ENCODE measurements at regions not wholly inside any gene's neighbourhood (a gene's known extent, or its start where the extent isn't known, plus 50 kb on each side); places are given as distances from the start of the nearest gene placed in this dataset.

DNA sequence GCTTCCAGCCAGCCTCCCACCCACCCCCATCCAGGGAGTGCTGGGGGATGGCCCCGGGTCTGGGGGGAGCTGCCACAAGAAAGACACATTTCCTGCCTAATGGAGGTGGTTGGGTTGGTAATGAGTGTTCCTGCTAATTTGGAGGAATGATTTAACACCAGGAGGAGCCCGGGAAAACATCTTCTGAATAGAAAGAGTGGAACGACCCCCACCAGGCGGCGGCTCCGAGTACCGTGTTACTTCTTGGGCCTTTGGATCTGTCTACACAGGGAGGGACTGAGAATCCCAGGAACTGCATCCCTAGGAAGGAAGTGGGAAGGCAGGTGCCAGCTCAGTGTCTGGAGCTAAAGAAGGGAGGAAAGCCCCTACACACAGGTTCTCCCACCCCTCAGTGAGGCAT, 64.6 kb downstream of the TSPAN17 start:
- no peaks in the 10 kb centered on the region for H3K9me3 ChIP-seq (ENCODE audit: control insufficient read depth, insufficient read depth, low read depth, low read length)
- H3K27ac ChIP-seq (ENCODE audit: low read length) = no peak overlapping the region
- TF ChIP-seq TCF7L2 (IDR thresholded peaks at IDR 0.05; ENCODE audit: low read depth, low read length) (no peak), POLR2AphosphoS5 (IDR thresholded peaks at IDR 0.05; ENCODE audit: low read depth, low read length) (no peak), SIN3A (IDR thresholded peaks at IDR 0.05; ENCODE audit: borderline replicate concordance, insufficient read depth, low read depth, low read length) (no peak)
- TF ChIP-seq, protein P1, sequence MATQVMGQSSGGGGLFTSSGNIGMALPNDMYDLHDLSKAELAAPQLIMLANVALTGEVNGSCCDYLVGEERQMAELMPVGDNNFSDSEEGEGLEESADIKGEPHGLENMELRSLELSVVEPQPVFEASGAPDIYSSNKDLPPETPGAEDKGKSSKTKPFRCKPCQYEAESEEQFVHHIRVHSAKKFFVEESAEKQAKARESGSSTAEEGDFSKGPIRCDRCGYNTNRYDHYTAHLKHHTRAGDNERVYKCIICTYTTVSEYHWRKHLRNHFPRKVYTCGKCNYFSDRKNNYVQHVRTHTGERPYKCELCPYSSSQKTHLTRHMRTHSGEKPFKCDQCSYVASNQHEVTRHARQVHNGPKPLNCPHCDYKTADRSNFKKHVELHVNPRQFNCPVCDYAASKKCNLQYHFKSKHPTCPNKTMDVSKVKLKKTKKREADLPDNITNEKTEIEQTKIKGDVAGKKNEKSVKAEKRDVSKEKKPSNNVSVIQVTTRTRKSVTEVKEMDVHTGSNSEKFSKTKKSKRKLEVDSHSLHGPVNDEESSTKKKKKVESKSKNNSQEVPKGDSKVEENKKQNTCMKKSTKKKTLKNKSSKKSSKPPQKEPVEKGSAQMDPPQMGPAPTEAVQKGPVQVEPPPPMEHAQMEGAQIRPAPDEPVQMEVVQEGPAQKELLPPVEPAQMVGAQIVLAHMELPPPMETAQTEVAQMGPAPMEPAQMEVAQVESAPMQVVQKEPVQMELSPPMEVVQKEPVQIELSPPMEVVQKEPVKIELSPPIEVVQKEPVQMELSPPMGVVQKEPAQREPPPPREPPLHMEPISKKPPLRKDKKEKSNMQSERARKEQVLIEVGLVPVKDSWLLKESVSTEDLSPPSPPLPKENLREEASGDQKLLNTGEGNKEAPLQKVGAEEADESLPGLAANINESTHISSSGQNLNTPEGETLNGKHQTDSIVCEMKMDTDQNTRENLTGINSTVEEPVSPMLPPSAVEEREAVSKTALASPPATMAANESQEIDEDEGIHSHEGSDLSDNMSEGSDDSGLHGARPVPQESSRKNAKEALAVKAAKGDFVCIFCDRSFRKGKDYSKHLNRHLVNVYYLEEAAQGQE (IDR thresholded peaks at IDR 0.05; ENCODE audit: insufficient read depth in 1 of 2, low read depth in 2 of 2, low read length in 1 of 2) = no peak
- TF ChIP-seq, protein P2, sequence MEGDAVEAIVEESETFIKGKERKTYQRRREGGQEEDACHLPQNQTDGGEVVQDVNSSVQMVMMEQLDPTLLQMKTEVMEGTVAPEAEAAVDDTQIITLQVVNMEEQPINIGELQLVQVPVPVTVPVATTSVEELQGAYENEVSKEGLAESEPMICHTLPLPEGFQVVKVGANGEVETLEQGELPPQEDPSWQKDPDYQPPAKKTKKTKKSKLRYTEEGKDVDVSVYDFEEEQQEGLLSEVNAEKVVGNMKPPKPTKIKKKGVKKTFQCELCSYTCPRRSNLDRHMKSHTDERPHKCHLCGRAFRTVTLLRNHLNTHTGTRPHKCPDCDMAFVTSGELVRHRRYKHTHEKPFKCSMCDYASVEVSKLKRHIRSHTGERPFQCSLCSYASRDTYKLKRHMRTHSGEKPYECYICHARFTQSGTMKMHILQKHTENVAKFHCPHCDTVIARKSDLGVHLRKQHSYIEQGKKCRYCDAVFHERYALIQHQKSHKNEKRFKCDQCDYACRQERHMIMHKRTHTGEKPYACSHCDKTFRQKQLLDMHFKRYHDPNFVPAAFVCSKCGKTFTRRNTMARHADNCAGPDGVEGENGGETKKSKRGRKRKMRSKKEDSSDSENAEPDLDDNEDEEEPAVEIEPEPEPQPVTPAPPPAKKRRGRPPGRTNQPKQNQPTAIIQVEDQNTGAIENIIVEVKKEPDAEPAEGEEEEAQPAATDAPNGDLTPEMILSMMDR (IDR thresholded peaks at IDR 0.05) = no peak
- DNase-seq (ENCODE audit: low read depth, low spot score) (no peak), ATAC-seq (no peak)
- no peaks in the 10 kb centered on the region for H3K4me1 ChIP-seq (ENCODE audit: control insufficient read depth, insufficient read depth, low read length)
- POLR2A ChIA-PET = no interaction called here
- no peak overlapping the region for H3K4me3 ChIP-seq (ENCODE audit: low read depth in 2 of 2, low read length in 2 of 2)
- CTCF ChIA-PET = no interaction called here
- in situ Hi-C loops (cut with HindIII; ENCODE audit: low pct_unique_long_range_greater_than_20kb, low sequenced_read_pairs) (no loop called here), intact Hi-C loops (cut with micrococcal nuclease; ENCODE audit: unreplicated experiment) (no loop called here)
- no TSS peak for BruUV-seq (replicated peaks)
- H3K27me3 ChIP-seq (ENCODE audit: control insufficient read depth, insufficient read depth, low read length) = peaks cover 6% of the 10 kb centered on the region
- no peaks in the 10 kb centered on the region for H3K36me3 ChIP-seq (ENCODE audit: control insufficient read depth, insufficient read depth, low read length)

DNA sequence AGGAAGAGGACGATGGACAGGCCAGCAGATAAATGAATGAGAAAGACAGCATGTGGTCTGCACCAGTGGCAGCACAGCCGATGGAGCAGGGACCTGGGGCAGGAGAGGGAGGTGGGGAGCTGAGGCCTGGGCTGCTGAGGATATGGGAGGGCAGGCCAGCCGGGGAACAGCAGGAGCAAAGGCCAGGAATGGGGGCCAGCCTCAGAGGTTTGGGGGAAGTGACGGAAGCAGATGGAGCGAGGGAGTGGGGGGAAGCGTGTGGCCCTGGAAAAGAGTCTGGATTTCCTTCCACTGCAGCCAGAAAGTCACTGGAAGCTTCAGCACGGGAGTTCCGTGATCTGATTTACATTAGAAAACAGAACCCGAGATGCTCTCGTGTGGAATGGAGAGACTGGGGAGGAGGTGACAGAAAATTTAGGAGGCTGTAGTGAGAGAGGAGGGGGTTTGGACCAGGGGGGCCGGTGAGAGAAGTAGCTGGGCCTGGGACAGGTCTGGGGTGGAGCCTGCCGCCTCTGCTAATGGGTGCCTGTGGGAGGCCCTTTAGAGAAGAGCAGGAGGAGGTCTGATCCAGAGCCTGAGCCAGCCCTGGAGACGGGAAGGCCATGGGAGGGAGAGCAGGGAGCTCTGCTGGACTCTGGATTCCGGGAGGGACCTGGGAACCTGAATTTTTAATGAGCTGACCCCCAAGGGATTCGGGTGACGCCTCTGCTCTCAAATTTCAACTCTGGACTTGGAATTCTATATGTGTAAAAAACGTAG, 65.4 kb downstream of the TSPAN17 start:
- H3K27ac ChIP-seq (ENCODE audit: low read length) = no peak overlapping the region
- POLR2A ChIA-PET = no interaction called here
- peaks cover 6% of the 10 kb centered on the region for H3K27me3 ChIP-seq (ENCODE audit: control insufficient read depth, insufficient read depth, low read length)
- no peaks in the 10 kb centered on the region for H3K36me3 ChIP-seq (ENCODE audit: control insufficient read depth, insufficient read depth, low read length)
- in situ Hi-C loops (cut with HindIII; ENCODE audit: low pct_unique_long_range_greater_than_20kb, low sequenced_read_pairs) (no loop called here), intact Hi-C loops (cut with micrococcal nuclease; ENCODE audit: unreplicated experiment) (no loop called here)
- ATAC-seq (no peak), DNase-seq (ENCODE audit: low read depth, low spot score) (no peak)
- H3K4me3 ChIP-seq (ENCODE audit: low read depth in 2 of 2, low read length in 2 of 2) = no peak overlapping the region
- BruUV-seq (replicated peaks) = no TSS peak
- H3K9me3 ChIP-seq (ENCODE audit: control insufficient read depth, insufficient read depth, low read depth, low read length) = no peaks in the 10 kb centered on the region
- H3K4me1 ChIP-seq (ENCODE audit: control insufficient read depth, insufficient read depth, low read length) = no peaks in the 10 kb centered on the region
- TF ChIP-seq, protein P2 (IDR thresholded peaks at IDR 0.05) = no peak
- TF ChIP-seq, protein P1 (IDR thresholded peaks at IDR 0.05; ENCODE audit: insufficient read depth in 1 of 2, low read depth in 2 of 2, low read length in 1 of 2) = no peak
- no peak for TF ChIP-seq TCF7L2 (IDR thresholded peaks at IDR 0.05; ENCODE audit: low read depth, low read length)
- no peak for TF ChIP-seq POLR2AphosphoS5 (IDR thresholded peaks at IDR 0.05; ENCODE audit: low read depth, low read length)
- no peak for TF ChIP-seq SIN3A (IDR thresholded peaks at IDR 0.05; ENCODE audit: borderline replicate concordance, insufficient read depth, low read depth, low read length)
- CTCF ChIA-PET = no interaction called here
